CD4-positive, alpha-beta memory T cell (primary cell): ENCODE measurements at regions not wholly inside any gene's neighbourhood (a gene's known extent, or its start where the extent isn't known, plus 50 kb on each side); places are given as distances from the start of the nearest gene placed in this dataset.

ENCODE experiments used
- CTCF ChIA-PET: fragments of 350-600 bp; sonication (Branson Sonifier 250); formaldehyde crosslinking; loops from one replicate; lab custom pipeline; 2021; ENCODE audit warnings: inconsistent platforms; ENCODE audit not compliant: partially characterized antibody; lab: Charles Lee
- POLR2A ChIA-PET: fragments of 350-600 bp; sonication (Branson Sonifier 250); formaldehyde crosslinking; loops from one replicate; lab custom pipeline; 2021; ENCODE audit not compliant: partially characterized antibody; lab: Charles Lee
- DNase-seq, 5 donors: peaks; one replicate each; pipeline versions ENCODE4 v3.0.0 to v3.0.0-alpha.2; 2020 to 2022; ENCODE audit warnings: mixed read lengths in 1 of 5
- H3K27ac ChIP-seq: one replicate; pipeline ENCODE4 v1.7.0; 2013; ENCODE audit warnings: low read depth, low read length
- H3K27me3 ChIP-seq: 2 replicates; pipeline ENCODE4 v1.7.0; 2013; ENCODE audit warnings: mild to moderate bottlenecking, low read length, moderate library complexity; ENCODE audit not compliant: insufficient read depth
- H3K36me3 ChIP-seq: 2 replicates; pipeline ENCODE4 v1.7.0; 2013; ENCODE audit warnings: mild to moderate bottlenecking, low read length, moderate library complexity; ENCODE audit not compliant: insufficient read depth
- H3K4me1 ChIP-seq: 2 replicates; pipeline ENCODE4 v1.7.0; 2013; ENCODE audit warnings: mild to moderate bottlenecking, low read length, moderate library complexity; ENCODE audit not compliant: insufficient read depth
- H3K4me3 ChIP-seq, 2 donors: one replicate each; pipeline ENCODE4 v1.7.0; 2013; ENCODE audit warnings: low read length in 2 of 2, mild to moderate bottlenecking in 1 of 2
- H3K9me3 ChIP-seq, 2 donors: one replicate each; pipeline ENCODE4 v1.7.0; 2013; ENCODE audit warnings: low read length in 2 of 2, control low read depth in 1 of 2; ENCODE audit not compliant: control insufficient read depth in 1 of 2
- H3K27ac Mint-ChIP-seq, 7 donors: one replicate each; pipeline ENCODE4 v1.8.0; 2020 to 2021; ENCODE audit warnings: mixed read lengths in 7 of 7, mild to moderate bottlenecking in 6 of 7, inconsistent platforms in 3 of 7, moderate library complexity in 3 of 7
- H3K27me3 Mint-ChIP-seq, 2 donors: one replicate each; pipeline ENCODE4 v1.8.0; 2020 to 2021; ENCODE audit warnings: mixed read lengths in 2 of 2
- H3K36me3 Mint-ChIP-seq, 2 donors: one replicate each; pipeline ENCODE4 v1.8.0; 2020 to 2021; ENCODE audit warnings: mixed read lengths in 2 of 2, inconsistent platforms in 1 of 2, mild to moderate bottlenecking in 1 of 2
- H3K4me1 Mint-ChIP-seq, 4 donors: one replicate each; pipeline ENCODE4 v1.8.0; 2020 to 2021; ENCODE audit warnings: mixed read lengths in 4 of 4, mild to moderate bottlenecking in 1 of 4
- H3K4me3 Mint-ChIP-seq, 8 donors: one replicate each; pipeline ENCODE4 v1.8.0; 2020 to 2021; ENCODE audit warnings: mixed read lengths in 8 of 8, mild to moderate bottlenecking in 7 of 8, moderate library complexity in 6 of 8, inconsistent platforms in 3 of 8
- H3K9me3 Mint-ChIP-seq, 8 donors: one replicate each; pipeline ENCODE4 v1.8.0; 2020 to 2021; ENCODE audit warnings: mixed read lengths in 8 of 8, mild to moderate bottlenecking in 5 of 8, inconsistent platforms in 3 of 8, moderate library complexity in 1 of 8
- intact Hi-C: fragments of 100-400 bp; cut with micrococcal nuclease; formaldehyde crosslinking; loops from one replicate; pipeline ENCODE4 v1.15.1; 2023

GRCh38 chr3:26358405-26358804, 264.2 kb upstream of the LRRC3B start:
- Histone ChIP-seq H3K4me3 (no peak overlapping the region), H3K27me3 (no peaks in the 10 kb centered on the region), H3K9me3 (no peaks in the 10 kb centered on the region), H3K27ac (no peak overlapping the region), H3K4me1 (no peaks in the 10 kb centered on the region), H3K36me3 (no peaks in the 10 kb centered on the region)
- H3K27me3 Mint-ChIP-seq: no peaks in the 10 kb centered on the region
- ChIA-PET CTCF (no interaction called here), POLR2A (no interaction called here)
- peaks cover 0 to 4% (median 0%) of the 10 kb centered on the region in 8 donors for H3K9me3 Mint-ChIP-seq
- no peak overlapping the region for H3K27ac Mint-ChIP-seq
- no peak for DNase-seq
- H3K36me3 Mint-ChIP-seq: no peaks in the 10 kb centered on the region
- H3K4me3 Mint-ChIP-seq: no peak overlapping the region
- H3K4me1 Mint-ChIP-seq: no peaks in the 10 kb centered on the region
- intact Hi-C loops: no loop called here

- Mint-ChIP-seq H3K4me1 (no peaks in the 10 kb centered on the region), H3K9me3 (peaks cover 0 to 9% (median 3%) of the 10 kb centered on the region in 8 donors), H3K27ac (no peak overlapping the region), H3K36me3 (no peaks in the 10 kb centered on the region), H3K27me3 (no peaks in the 10 kb centered on the region), H3K4me3 (no peak overlapping the region)
- DNase-seq: no peak
- intact Hi-C loops: no loop called here
- no peaks in the 10 kb centered on the region for H3K4me1 ChIP-seq
- ChIA-PET CTCF (no interaction called here), POLR2A (no interaction called here)
- H3K36me3 ChIP-seq: no peaks in the 10 kb centered on the region
- H3K9me3 ChIP-seq: no peaks in the 10 kb centered on the region
- no peaks in the 10 kb centered on the region for H3K27me3 ChIP-seq
- H3K4me3 ChIP-seq: no peak overlapping the region
- H3K27ac ChIP-seq: no peak overlapping the region
Measured at GRCh38 chr3:26365706-26366105, 256.9 kb upstream of the LRRC3B start.

- no peak for DNase-seq
- H3K36me3 ChIP-seq: no peaks in the 10 kb centered on the region
- peaks cover 0 to 9% (median 4%) of the 10 kb centered on the region in 8 donors for H3K9me3 Mint-ChIP-seq
Measured at GRCh38 chr3:26368312-26368711, 254.3 kb upstream of the LRRC3B start.

GRCh38 chr3:26369133-26369532, 253.4 kb upstream of the LRRC3B start:
- H3K36me3 ChIP-seq: no peaks in the 10 kb centered on the region
- no peaks in the 10 kb centered on the region for H3K9me3 ChIP-seq
- no peaks in the 10 kb centered on the region for H3K27me3 ChIP-seq
- H3K4me1 ChIP-seq: no peaks in the 10 kb centered on the region
- H3K36me3 Mint-ChIP-seq: no peaks in the 10 kb centered on the region
- H3K9me3 Mint-ChIP-seq: peaks cover 0 to 6% (median 4%) of the 10 kb centered on the region in 8 donors
- intact Hi-C loops: no loop called here
- no peak overlapping the region for H3K27ac Mint-ChIP-seq
- H3K27me3 Mint-ChIP-seq: no peaks in the 10 kb centered on the region
- ChIA-PET POLR2A (no interaction called here), CTCF (no interaction called here)
- H3K27ac ChIP-seq: no peak overlapping the region
- no peak for DNase-seq
- H3K4me3 Mint-ChIP-seq: no peak overlapping the region
- H3K4me1 Mint-ChIP-seq: no peaks in the 10 kb centered on the region
- no peak overlapping the region for H3K4me3 ChIP-seq

More at GRCh38 chr3:26368312-26368711, 254.3 kb upstream of the LRRC3B start:
- Histone ChIP-seq H3K27ac (no peak overlapping the region), H3K4me3 (no peak overlapping the region), H3K9me3 (no peaks in the 10 kb centered on the region), H3K27me3 (no peaks in the 10 kb centered on the region), H3K4me1 (no peaks in the 10 kb centered on the region)
- intact Hi-C loops: no loop called here
- Mint-ChIP-seq H3K4me3 (no peak overlapping the region), H3K36me3 (no peaks in the 10 kb centered on the region), H3K27ac (no peak overlapping the region), H3K27me3 (no peaks in the 10 kb centered on the region), H3K4me1 (no peaks in the 10 kb centered on the region)
- ChIA-PET CTCF (no interaction called here), POLR2A (no interaction called here)

GRCh38 chr3:26375843-26376530, 246.6 kb upstream of the LRRC3B start:
- ChIA-PET POLR2A (no interaction called here), CTCF (no interaction called here)
- H3K4me3 Mint-ChIP-seq: no peak overlapping the region
- Histone ChIP-seq H3K4me3 (no peak overlapping the region), H3K9me3 (no peaks in the 10 kb centered on the region), H3K36me3 (no peaks in the 10 kb centered on the region), H3K27me3 (no peaks in the 10 kb centered on the region), H3K4me1 (no peaks in the 10 kb centered on the region), H3K27ac (no peak overlapping the region)
- H3K9me3 Mint-ChIP-seq: peaks cover 0 to 4% (median 0%) of the 10 kb centered on the region in 8 donors
- no peak overlapping the region for H3K27ac Mint-ChIP-seq
- intact Hi-C loops: no loop called here
- no peak for DNase-seq
- no peaks in the 10 kb centered on the region for H3K36me3 Mint-ChIP-seq
- no peaks in the 10 kb centered on the region for H3K27me3 Mint-ChIP-seq
- H3K4me1 Mint-ChIP-seq: no peaks in the 10 kb centered on the region

GRCh38 chr3:26381411-26381810, 241.2 kb upstream of the LRRC3B start:
- Mint-ChIP-seq H3K27me3 (no peaks in the 10 kb centered on the region), H3K4me1 (no peaks in the 10 kb centered on the region), H3K27ac (no peak overlapping the region), H3K4me3 (no peak overlapping the region), H3K36me3 (no peaks in the 10 kb centered on the region), H3K9me3 (peaks cover 0 to 4% (median 0%) of the 10 kb centered on the region in 8 donors)
- CTCF ChIA-PET: no interaction called here
- no peak for DNase-seq
- Histone ChIP-seq H3K27me3 (no peaks in the 10 kb centered on the region), H3K4me1 (no peaks in the 10 kb centered on the region), H3K4me3 (no peak overlapping the region), H3K36me3 (no peaks in the 10 kb centered on the region), H3K9me3 (no peaks in the 10 kb centered on the region), H3K27ac (no peak overlapping the region)
- POLR2A ChIA-PET: no interaction called here
- intact Hi-C loops: no loop called here

- Mint-ChIP-seq H3K27ac (no peak overlapping the region), H3K4me3 (no peak overlapping the region)
- POLR2A ChIA-PET: no interaction called here
Measured at GRCh38 chr3:26406636-26407035, 215.9 kb upstream of the LRRC3B start.

More at GRCh38 chr3:26406636-26407035, 215.9 kb upstream of the LRRC3B start:
- H3K27ac ChIP-seq: no peak overlapping the region
- no peaks in the 10 kb centered on the region for H3K9me3 ChIP-seq
- H3K36me3 ChIP-seq: no peaks in the 10 kb centered on the region
- H3K4me3 ChIP-seq: no peak overlapping the region
- CTCF ChIA-PET: no interaction called here
- DNase-seq: no peak
- Mint-ChIP-seq H3K27me3 (no peaks in the 10 kb centered on the region), H3K9me3 (peaks cover 0 to 7% (median 3%) of the 10 kb centered on the region in 8 donors), H3K36me3 (no peaks in the 10 kb centered on the region), H3K4me1 (no peaks in the 10 kb centered on the region)
- H3K4me1 ChIP-seq: no peaks in the 10 kb centered on the region
- H3K27me3 ChIP-seq: no peaks in the 10 kb centered on the region
- intact Hi-C loops: no loop called here
